HG03039 (cell line): ENCODE measurements at regions not wholly inside any gene's neighbourhood (a gene's known extent, or its start where the extent isn't known, plus 50 kb on each side); places are given as distances from the start of the nearest gene placed in this dataset.

Source experiments
- ATAC-seq: cut with Tn5 transposase; IDR thresholded peaks from one replicate; pipeline ENCODE4 v1.9.1; 2021; ENCODE audit warnings: mild to moderate bottlenecking, moderate library complexity; ENCODE audit not compliant: unreplicated experiment

DNA sequence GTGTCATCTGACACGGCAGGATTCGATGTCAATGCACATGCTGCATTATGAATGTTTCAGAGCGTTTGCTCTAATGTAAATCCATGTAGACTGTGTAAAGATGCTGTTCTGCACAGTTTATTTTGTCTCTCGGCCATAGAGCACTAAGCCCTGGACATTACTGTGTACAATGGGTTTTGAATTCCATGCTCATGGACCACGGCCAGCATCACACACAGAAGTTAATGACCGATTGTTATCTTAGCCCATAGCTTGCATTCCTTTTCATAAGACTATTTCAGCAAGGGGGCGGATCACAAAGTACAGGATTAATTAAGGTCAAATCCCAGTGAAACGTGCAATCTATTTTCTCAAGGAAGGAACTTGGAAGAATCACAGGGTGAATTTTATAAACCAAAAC is 286.1 kb upstream of the TENM3 start:
- ATAC-seq, result no peak

DNA sequence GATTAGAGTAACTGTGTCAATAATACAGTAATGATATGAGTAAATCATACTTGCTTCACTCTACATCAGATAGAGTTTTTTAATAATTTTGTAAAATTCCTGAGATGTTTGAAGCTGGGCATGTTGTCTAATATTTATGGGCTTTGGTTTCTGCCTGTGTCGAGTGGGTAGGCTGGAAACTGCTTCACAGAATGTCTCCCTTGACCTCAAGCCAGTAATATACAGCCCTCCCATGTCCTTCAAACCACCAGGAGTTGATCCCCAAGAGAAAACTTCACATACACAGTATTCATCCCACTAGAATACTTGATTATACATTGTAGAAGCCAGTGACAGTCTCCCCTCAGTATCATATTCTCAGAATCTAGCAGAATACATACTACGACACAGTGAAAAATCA is 284.8 kb upstream of the TENM3 start:
- no peak for ATAC-seq

DNA sequence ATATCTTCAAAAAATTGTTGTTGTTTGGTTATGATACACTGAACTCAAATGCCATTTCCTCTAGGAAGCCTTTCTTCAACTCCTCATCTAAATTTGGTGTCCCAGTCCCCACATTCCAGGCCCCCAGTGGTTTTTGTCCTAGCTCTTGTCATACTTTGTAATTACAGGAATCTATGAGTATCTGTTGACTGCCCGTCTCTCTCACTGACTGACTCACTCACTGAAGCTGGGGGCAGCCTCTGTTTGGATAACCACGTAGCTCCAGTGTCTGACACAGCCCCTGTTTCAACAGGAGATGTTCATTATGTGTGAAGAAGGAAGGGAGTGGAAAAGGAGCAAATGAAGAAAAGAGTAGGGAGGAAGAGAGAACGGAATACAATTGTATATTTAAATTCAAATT is 284.1 kb upstream of the TENM3 start:
- no peak for ATAC-seq

DNA sequence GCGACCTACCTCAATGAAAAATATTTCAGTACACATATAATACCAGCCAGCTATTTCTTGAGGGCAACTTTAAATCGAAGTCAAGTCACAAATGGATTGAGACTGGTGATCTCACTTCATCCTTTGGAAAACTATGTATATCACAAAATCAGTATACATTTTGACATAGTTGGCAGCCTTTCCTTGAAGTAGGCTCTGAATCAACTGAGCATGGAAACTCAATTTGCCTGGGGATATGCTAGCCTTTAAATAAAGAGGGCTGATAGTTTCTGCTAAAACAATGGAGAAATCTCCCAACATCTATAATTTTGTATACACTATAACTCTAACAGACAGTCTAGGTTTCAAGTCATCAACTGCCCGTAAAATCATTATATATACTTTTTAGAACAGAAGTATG is 282.8 kb upstream of the TENM3 start:
- no peak for ATAC-seq

DNA sequence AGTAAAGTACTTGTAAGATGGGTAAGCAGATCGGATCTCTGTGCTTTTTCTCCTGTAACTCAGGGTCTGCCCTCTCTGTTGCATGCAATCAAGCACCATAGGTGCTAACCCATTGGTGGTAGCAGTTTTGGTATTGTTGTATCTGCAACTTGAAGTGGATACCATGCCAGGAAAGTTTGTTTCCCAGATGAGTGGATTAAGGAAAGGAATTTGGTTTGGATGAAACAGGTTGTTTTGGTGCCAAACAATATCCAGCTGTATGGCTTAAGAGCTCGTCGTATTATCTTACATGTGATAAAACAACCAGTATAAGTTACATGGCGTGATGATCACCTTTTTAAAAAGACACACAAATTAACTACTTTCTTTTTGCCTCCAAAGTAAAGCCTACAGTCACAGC is 280.9 kb upstream of the TENM3 start:
- no peak for ATAC-seq

DNA sequence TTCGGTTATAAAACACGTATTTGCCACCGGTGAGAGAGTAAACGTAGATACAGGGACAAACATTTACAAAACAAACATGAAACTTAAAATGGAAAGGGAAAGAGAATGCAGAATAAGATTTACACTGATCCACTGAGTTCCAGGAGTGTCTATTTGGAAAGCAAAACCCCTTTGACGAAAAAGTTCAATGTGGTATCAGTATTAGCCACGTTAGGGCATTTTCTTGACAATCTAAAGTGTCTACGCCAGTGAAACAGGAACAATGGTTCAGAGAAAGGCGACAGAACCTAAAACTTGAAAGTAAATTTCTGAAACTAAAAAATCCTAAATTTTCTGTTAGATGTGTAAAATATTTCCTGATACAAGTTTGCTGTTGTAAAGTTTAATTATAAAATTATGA is 278.5 kb upstream of the TENM3 start:
- no peak for ATAC-seq

DNA sequence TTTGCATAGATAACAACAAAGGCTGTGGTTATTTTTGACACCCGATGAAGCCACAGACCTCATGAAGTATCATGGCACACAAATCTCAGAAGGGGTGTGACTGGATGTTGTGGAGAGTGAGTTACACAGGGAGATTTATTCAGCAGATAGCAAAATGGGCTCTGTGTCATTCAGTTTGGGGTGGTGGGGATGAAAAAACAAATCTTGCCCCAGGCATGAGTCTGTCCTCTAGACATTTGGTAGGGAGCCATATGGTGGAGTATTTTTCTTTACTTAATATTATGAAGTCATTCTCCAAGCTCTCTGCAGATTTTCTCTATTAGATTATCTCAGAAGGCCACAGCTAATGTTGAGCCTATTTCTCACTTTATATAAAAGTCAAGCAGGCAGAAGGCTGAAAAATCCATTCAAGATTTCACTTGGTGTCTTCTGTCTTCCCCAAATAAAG is 277.1 kb upstream of the TENM3 start:
- ATAC-seq, result no peak

DNA sequence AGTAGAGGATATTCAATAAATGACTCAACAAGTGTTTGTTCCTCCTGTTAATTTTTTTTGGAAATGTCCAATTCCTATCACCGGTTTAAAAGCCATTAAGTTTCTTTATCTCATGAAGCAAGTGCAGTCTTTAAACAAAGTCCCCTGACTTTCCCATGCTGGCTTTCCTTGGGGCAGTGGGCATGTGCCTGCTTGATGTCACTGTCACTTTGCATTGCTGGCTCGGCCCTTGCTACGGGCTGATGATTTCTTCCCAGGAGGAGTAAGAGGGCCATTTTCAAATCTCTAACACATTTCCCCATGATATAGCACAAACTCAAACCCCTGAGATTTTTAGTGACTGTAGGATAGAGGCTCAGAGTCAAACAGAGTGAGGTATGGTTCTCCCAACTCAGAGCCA is 275.8 kb upstream of the TENM3 start:
- no peak for ATAC-seq

DNA sequence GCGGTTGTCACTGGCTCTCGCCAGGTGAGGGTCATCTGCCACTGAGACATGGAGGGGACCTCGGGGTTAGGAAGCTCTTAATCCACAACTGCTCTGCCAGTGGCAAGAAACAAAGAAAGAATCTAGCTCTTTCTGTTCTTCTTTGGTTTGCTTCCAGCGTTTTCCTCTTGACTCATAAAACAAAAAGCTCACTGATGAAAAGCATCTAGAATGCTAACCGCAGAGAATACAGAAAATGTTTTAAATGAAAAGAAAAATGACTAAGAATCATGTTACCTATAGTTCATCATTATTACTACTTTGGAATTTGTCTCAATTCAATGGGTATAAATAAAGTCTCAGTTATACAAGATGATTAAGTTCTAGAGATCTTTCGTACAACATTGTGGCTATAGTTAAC is 274.8 kb upstream of the TENM3 start:
- no peak for ATAC-seq

DNA sequence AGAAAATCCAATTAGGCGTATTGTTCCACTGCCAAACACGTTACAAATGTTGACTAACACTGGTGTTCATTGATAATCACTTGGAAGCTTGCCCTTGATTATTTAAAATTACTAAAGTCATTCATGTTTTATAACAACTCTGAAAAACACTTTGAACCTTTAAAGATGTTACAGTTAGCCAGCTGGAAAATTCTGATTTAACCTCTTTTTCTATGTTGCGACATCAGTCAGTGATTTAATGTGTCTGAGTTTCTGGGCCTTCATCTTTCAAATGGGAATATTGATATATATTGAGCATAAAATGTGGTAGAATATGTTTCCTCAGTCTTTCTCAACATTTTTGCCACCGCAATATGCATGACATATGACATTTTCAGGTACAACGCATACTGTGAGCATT is 274.1 kb upstream of the TENM3 start:
- no peak for ATAC-seq

DNA sequence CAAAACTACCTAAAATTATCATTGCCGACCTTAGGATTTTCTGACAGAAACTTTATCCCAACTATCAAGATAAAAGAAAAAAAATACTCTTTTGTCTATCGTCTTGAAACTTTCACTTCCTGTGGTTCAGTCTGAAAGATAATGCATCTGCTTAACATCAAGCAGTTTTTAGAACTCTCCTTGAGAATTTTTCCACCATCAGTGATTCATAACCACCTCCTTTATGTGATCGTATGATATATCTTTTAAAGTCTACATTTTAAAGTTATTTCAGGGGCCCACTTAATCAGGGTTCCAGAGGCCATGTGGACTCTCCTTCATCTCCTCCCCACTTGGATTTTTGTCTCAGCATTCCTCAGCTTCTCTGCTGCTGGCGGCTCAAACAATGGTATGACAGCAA is 272.8 kb upstream of the TENM3 start:
- no peak for ATAC-seq

DNA sequence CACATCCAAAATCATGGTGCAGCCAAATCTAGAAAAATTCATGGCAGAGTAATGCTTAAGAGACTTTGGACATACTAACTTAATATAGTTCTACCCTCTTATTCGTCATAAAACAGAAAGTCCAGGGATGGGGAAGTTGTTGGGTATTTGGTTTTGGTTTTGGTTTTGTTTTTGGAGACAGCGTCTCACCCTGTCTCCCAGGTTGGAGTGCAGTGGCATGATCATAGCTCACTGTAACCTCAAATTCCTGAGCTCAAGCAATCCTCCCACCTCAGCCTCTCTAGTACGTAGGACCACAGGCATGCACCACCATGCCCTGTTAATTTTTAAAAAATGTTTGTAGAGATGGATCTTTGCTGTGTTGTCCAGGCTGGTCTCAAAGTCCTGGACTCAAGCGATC is 271.8 kb upstream of the TENM3 start:
- no peak for ATAC-seq

DNA sequence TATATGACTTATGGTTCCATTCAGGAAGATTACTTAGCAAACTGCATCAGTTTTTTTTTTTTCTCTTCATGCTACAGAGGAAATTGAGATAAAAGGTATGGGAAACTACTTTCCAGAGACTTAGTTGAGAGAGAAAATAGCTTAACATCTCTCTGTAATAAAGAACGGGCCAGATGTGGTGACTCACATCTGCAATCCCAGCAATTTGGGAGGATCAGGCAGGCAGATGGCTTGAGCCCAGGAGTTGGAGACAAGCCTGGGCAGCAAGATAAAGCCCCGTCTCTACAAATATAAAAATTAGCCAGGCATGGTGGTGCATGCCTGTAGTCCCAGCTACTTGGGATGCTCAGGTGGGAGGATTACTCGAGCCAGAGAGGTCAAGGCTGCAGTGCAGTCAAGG is 271.2 kb upstream of the TENM3 start:
- ATAC-seq, result no peak

DNA sequence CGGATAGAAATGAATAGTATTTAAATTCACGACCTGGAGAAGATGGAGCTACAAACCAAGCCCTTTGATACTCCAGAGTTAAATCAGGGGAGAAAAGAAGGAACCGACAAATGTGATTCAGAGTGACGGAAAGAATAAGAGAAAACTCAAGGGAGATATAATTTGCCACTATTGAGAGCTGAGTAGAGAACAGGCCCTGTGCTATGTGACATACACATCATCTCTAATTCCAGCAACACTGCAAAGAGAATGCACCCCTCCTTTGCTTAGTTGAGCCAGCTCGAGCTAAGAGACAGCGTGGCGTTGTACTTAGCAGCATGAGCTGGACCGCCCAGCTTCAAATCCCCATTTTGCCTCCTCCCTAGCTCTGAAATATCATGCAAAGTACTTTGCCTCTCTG is 266.4 kb upstream of the TENM3 start:
- no peak for ATAC-seq

DNA sequence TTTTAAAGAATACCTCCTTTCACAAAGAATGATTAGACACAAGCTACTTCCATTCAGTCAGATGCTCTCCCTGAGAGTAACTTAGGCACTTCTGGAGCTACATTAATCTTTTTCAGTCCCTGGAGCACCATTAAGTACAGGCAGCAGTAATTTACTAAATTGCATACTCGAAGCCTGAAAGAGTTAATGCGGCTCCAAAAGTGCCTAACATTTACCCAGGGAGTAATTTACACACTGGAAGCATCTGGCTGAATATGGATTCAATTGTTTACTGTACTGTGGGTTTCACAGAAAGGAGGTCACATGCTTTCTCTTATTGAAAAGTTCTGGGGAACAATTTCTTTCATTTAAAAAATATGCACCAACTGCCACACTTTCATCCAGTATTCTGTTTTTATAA is 260.8 kb upstream of the TENM3 start:
- no peak for ATAC-seq

DNA sequence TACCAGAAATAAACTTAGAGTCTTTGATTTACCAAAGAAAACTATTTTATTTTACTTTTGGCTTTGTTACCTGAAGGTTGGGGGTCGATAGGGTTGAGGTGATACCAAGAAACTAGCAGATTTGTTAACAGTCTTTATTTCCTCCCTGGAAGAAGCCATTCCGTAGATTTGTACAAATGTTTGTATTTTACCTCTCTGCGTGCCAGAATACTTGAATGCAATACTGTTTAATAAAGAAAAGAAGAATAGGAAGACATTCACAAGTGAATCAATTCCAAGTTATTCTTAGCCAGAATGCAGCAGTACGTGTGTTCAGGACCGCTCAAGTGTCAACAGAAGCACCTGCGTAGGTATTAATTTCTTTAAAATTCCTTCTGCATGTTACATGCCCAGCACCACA is 260.3 kb upstream of the TENM3 start:
- ATAC-seq, result no peak

DNA sequence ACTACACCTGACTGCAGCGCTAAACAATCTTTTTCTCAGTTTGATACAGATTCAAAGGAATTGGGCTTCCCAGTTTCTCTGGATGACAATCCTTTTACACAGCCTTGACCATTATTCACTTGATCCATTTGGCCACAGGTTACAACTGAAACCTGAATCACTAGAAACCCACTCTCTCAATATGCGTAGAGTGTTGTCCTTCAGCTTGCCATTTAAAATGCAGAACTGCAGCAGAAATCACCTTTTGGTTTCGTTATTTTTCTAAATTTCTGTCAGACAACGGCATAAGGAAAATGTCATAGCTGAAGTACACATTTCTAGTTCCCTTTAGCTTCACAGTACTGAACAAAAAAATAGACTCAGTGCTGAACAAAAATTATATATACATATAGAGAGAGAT is 255.8 kb upstream of the TENM3 start:
- ATAC-seq, result no peak

DNA sequence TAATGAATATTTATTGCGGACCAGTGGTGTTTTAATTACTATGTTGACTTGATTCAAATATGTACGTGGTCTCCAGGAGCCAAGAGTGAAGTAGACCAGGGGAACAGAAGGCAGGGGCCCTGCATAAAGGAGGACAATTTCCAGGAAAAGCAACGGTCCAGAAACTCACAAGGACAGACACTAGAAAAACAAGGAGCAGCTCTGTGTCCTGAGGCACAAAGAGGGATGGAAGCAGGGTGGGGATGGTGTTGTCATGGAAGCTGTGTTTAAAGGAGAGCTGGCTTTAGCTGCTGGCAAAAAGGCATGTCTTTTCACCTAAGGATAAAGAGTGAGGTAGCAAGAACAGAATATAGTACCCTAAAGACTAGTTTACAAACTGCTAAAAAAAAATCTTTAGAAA is 254.1 kb upstream of the TENM3 start:
- ATAC-seq, result no peak

DNA sequence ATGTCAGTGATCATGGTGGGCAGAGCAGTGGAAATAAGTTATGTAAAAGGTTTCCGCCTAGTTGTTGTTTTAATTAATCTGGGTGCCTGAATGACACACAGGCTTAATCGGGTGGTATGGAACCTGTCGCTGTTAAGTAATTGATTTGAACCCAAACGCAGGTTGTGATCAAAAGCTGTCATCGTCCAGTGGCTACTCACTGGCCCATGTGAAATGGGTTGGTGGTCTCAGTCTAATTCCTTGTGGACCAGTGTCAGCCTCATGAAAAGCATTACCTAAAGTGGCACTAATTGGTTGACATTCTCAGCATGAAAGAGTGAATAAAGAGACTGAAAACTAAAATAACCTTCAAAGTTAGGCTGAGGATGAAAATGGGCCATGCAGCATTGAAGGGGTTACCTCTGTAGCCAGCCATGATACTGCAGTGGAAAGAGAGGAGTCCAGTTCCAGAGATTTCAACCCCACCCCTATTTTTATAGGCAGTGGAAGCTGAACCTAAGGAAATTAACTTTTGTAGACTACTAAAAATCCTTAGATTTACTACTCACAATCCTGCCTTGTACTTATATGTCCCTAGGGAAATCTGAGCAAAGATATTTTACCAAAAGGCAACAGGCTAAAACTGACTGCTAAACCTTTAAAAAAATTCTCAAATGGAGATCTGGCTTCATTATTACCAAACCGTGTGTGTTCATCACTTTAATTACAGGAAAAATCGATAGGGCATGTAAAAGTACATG is 251.7 kb upstream of the TENM3 start:
- no peak for ATAC-seq

DNA sequence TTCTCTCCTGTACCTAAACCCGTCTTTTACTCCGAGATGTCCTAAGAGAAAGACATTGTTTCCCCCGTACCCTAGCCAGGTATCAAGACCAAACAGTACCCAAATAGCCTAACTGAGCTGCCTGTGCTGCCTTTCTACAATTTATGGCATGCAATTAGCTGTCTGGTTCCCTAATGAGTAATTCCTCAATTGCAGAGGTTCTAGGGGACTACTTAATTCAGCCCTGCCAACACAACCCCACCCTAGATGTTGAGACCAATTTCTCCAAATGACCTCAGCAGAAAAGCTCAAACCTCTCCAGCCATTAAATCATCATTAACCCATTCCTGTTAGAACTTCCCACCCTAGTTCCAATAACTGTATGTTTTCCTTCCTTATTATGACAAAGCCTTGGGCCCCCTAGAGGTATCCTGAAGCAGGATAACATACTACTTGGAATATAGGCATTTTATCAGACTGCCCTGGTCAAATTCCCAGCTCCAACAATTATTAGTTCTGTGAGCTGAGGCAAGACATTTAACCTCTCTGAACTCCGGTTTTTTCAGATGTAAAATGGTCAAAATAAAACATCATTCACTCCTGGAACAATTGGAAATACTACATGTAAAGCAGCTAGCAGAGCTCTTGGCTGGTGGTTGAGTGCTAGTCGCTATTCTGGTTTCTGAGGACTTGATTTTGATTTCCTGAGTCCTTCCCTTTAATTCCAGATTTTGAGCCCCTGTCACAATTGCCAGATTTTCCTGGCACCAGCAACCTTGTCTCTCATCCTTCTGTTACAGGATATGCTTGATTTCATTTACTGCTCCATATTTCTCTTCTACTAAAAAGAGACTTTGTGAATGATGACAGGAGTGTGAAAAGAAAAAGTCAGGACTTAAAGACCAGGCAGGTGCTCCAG is 244.6 kb upstream of the TENM3 start:
- ATAC-seq, result no peak

DNA sequence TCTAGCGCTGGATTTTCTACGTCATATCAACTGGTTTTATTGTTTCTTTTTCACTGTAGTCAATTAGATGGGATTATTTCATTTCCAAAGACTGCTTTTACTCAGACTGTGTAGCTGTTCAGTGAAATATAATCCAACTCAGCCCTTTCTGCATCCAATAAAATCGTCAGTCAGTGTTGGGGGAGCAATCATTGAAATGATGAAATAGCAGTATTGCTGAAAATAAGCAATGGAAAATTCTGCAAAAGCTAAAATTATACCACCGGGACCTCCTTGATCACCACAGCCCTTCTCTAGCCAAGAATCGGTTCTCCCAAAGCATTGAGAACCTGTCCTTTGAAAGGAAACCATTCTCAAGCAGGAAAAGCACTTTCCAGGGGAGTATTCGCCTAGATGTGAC is 243.1 kb upstream of the TENM3 start:
- ATAC-seq, result no peak

DNA sequence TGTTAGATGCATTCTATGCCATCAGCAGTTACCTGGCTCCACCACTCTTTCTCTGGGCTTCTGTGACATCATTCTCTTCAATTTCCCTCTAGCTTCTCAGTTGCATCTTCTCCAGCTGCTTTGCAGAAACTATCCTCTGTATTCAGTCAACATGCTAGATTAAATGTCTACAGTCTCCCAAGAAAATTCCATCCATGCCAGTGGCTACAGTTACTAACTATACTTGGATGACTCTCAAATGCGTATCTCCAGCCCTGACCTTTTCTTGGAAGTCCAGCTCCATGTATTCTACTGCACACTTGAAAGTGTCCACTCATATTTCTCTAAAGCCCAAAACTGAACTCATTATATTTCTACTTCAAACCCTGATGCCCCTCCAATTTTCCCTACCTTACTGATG is 232.3 kb upstream of the TENM3 start:
- no peak for ATAC-seq
